NCI-H146 treated with DMSO at 0.1 percent for 48 hours (cell line): ENCODE measurements at regions not wholly inside any gene's neighbourhood (a gene's known extent, or its start where the extent isn't known, plus 50 kb on each side); places are given as distances from the start of the nearest gene placed in this dataset.
A peak's percentile ranks its signal among the peaks of the same experiment; 100 is the strongest.
"Not testable (repeated sequence)": the region's sequence is repeated elsewhere in the genome, so short reads cannot be mapped to it uniquely, and the experiment has no call there.

Experiments
- DNase-seq: peaks from one replicate; lab custom pipeline; 2025; ENCODE audit not compliant: unreplicated experiment; lab: John Stamatoyannopoulos, UW

- DNase-seq: no peak
These were observed 327.9 kb upstream of the GRIA3 start for GRCh38 chrX:122856205-122856604.

- no peak for DNase-seq
These were observed 326.3 kb upstream of the GRIA3 start for GRCh38 chrX:122857734-122858133.

DNA sequence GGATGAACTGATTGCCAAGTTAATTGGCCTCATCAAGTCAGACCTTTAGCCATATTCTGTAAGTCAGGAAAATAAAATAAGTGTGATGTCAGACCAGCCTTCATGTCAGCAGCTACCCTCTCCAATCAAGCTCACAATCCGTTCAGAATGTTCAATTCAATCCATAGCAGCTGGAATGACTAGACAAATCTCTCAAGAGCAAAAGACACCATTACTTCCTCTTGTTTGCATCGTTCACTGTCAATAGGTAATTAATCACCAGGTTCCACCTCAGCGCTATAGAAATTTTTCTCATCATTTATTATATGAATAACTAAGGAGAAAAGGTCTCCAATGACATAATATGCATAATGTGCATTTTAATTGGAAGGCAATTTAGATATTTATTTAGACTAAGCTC lies 321.0 kb upstream of the GRIA3 start:
- DNase-seq: no peak

DNA sequence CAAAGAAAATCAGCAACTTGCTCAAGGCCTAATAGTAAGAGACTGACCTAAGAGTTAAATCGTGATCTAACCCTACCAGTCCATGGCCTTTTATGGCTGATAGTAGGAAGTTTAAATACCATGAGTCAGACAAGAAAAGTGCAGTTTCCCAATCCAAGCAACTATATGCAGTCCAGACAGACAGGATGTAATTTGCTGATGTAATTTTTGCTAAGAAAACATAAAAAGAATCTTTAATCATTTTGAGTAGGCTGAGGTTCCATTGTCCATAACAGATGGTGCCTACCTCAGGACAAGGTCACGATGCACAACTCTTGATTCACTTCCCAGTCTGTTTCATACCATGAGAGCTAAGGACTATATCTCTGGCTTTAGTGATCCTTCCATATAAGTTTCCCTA lies 317.5 kb upstream of the GRIA3 start:
- no peak for DNase-seq

- DNase-seq: no peak
These were observed 315.4 kb upstream of the GRIA3 start for GRCh38 chrX:122868631-122869030.

GRCh38 chrX:122869171-122869570 lies 314.9 kb upstream of the GRIA3 start:
- DNase-seq: no peak

- no peak for DNase-seq
These were observed 305.8 kb upstream of the GRIA3 start for GRCh38 chrX:122878269-122878668.

DNA sequence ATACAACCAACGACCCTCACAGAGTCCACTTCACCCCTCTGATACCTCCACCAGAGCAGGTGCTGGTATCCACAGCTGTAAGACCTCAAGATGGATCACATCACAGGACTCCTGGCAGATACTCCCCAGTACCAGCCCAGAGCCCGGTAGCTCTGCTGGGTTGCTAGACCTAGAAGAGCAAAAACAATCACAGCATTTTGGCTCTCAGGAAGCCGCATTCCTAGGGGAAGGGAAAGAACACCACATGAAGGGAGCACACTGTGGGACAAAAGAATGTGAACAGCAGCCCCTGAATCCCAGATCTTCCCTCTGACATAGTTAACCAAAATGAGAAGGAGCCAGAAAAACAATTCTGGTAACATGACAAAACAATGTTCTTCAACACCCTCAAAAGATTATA lies 303.1 kb upstream of the GRIA3 start:
- no peak for DNase-seq

GRCh38 chrX:122890729-122891128 lies 293.3 kb upstream of the GRIA3 start:
- DNase-seq: no peak

DNA sequence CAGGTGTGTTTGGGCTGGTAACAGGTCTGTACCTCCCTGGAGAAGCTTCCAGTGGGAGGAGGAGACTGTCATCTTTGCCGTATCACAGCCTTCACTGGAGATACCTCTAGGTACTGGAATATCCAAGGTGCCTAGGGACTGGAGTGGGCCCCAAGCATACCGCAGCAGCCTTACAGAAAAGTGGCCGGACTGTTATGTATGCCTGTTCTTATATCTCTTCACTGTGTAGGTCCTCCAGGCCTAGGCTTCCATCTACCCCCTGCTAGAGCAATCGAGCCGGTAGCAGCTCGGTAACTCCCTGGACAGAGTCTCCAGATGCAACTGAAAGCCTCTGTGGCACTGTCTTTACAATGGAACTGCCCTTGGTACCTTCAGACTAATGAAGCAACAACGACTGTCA lies 277.4 kb upstream of the GRIA3 start:
- DNase-seq: no peak

DNA sequence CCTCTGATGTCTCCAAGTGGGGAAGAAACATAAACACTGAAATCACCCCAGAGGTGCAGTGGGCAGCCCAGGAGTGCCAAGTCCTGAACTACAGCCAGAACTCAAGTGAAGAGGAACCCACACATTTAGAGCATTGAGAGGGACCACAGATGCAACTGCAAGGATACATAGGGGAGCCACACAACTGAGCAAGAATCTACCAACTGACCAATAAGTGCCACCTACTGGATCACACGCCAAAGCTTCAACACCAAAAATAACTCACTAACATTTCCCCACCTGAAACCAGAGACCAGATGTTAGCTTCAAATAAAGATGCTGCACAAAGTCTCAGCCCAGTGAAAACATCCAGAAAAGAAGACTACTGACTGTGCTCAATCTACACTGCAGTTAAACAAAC lies 276.7 kb upstream of the GRIA3 start:
- no peak for DNase-seq

GRCh38 chrX:122910697-122911096 lies 273.4 kb upstream of the GRIA3 start:
- DNase-seq: no peak

DNA sequence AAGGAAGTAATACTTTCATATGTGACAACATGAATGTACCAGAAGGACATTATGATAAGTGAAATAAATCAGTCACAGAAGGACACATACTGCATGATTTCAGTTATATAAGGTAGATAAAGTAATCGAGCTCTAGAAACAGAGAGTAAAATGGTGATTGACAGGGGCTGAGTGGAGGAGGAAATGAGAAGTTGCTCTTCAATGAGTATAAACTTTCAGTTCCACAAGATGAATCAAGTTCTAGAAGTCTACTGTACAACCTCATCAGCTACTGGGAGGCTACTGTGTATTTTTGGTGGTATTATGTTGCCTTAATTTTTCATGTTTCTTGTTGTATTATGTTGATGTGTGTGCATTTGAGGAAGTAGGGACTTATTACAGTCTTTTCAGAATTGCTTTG lies 270.9 kb upstream of the GRIA3 start:
- no peak for DNase-seq

- no peak for DNase-seq
These were observed 270.3 kb upstream of the GRIA3 start for GRCh38 chrX:122913764-122914163.

- DNase-seq: no peak
These were observed 269.8 kb upstream of the GRIA3 start for GRCh38 chrX:122914256-122914655.

GRCh38 chrX:122934131-122934530 lies 249.9 kb upstream of the GRIA3 start:
- DNase-seq: no peak

DNA sequence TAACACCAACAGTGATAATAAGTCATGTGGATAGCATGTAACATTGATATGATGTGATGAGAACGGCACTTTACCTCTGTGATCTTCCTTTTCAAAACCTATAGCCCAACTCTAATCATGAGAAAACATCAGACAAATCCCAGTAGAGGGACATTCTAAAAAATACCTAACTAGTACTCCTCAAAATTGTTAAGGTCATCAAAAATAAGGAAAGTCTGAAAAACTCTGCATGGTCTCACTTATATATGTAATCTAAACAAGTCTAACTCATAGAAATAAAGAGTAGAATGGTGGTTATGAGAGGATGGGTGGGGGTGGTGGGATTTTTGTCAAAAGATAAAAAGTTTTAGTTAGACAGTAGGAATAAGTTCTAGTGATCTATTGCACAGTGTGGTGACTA lies 243.9 kb upstream of the GRIA3 start:
- no peak for DNase-seq

GRCh38 chrX:122941806-122942205 lies 242.3 kb upstream of the GRIA3 start:
- no peak for DNase-seq

GRCh38 chrX:122943918-122944317 lies 240.2 kb upstream of the GRIA3 start:
- DNase-seq: no peak

GRCh38 chrX:122945328-122945727 lies 238.8 kb upstream of the GRIA3 start:
- peak; percentile 14 for DNase-seq

DNA sequence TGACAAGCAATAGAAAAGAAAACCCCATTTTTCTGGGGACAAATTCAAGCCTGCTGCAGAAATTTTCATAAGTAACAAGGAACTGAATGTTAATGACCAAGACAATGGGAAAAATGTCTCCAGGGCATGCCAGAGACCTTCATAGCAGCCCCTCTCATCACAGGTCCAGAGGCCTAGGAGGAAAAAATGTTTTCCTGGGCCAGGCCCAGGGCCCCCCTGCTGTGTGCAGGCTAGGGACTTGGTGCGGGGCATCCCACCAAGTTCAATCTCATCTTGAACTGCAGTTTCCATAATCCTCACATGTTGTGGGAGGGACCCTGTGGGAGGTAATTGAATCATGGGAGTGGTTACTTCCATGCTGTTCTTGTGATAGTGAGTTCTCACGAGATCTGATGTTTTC lies 211.5 kb upstream of the GRIA3 start:
- DNase-seq: no peak

GRCh38 chrX:122982521-122982920 lies 201.6 kb upstream of the GRIA3 start:
- no peak for DNase-seq

GRCh38 chrX:123002844-123003243 lies 181.2 kb upstream of the GRIA3 start:
- not testable (repeated sequence) for DNase-seq

DNA sequence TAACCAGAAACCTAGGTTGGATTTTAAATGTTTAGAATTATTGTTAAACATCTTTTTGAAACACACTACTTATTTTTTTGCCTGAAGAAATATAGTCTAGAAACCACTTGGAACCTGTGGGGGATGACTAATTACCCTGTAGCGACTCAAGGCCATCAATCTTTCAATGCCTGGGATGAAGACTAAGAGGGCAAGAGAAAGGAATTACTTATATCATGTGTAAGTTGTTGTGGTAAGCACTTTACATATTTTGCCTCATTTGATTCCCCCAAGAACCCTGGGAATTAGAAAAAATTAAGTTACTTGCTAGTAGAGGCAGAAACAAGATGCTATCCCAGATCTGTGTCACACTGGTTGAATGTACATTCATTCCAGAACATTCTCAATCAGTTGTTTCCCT lies 170.9 kb upstream of the GRIA3 start:
- no peak for DNase-seq
